H1 (cell line): ENCODE measurements at regions not wholly inside any gene's neighbourhood (a gene's known extent, or its start where the extent isn't known, plus 50 kb on each side); places are given as distances from the start of the nearest gene placed in this dataset.

Experiments
- CBX5 ChIP-seq: fragments of 300-800, 300-1000 bp; sonication (generic); IDR thresholded peaks from 2 replicates; pipeline ENCODE4 v1.7.1; 2016; ENCODE audit warnings: antibody characterized with exemption, low read length, low read depth
- SAP30 ChIP-seq: fragments of 300-600 bp; sonication (generic); IDR thresholded peaks from 2 replicates; pipeline ENCODE4 v1.7.1; 2012; ENCODE audit warnings: low read length, moderate library complexity, mild to moderate bottlenecking, inconsistent platforms; ENCODE audit not compliant: insufficient read depth, insufficient replicate concordance

GRCh38 chr4:104015680-104016079, 295.9 kb upstream of the TACR3 start (continued):
- TF ChIP-seq CBX5 (no peak), SAP30 (no peak)
- TF ChIP-seq, all 59 proteins: peak for 2
